HCT116 (cell line): ENCODE measurements at regions not wholly inside any gene's neighbourhood (a gene's known extent, or its start where the extent isn't known, plus 50 kb on each side); places are given as distances from the start of the nearest gene placed in this dataset.

Source experiments
- ATAC-seq: fragments of 200-7000 bp; cut with Tn5 transposase; 2 replicates; pipeline ENCODE4 v1.9.1; 2020; ENCODE audit warnings: mild to moderate bottlenecking, moderate library complexity
- BruUV-seq: library from RNA; stranded (reverse); fragments of 400-500 nt; replicated peaks from 2 replicates; lab custom pipeline; 2021; lab: Mats Ljungman, UMichigan
- CTCF ChIA-PET: fragments of 300-600 bp; sonication (Branson Sonifier 250); formaldehyde crosslinking; loops from one replicate; lab custom pipeline; 2021; ENCODE audit warnings: antibody characterized with exemption; lab: Charles Lee
- POLR2A ChIA-PET: fragments of 300-600, 350-600 bp; sonication (Branson Sonifier 250); formaldehyde crosslinking; loops from one replicate; lab custom pipeline; 2021; ENCODE audit warnings: antibody characterized with exemption; lab: Charles Lee
- RAD21 ChIA-PET, 2 experiments: fragments of 300-600 bp; sonication (Branson Sonifier 250); formaldehyde crosslinking; loops; one replicate each; lab custom pipeline; 2023; ENCODE audit warnings: low total read pairs in 2 of 2; ENCODE audit not compliant: uncharacterized antibody in 2 of 2, unreplicated experiment in 2 of 2, low non-redundant PET in 1 of 2; lab: Charles Lee
- DNase-seq: peaks from one replicate; pipeline ENCODE4 v3.0.0-alpha.2; 2010; ENCODE audit warnings: low read depth, low spot score
- H2AFZ ChIP-seq: fragments of 200-600 bp; shearing (Covaris generic), sonication (generic); 2 replicates; pipeline ENCODE4 v1.6.1; 2017; ENCODE audit warnings: low read depth, mixed run types, mixed read lengths, antibody characterized with exemption, low read length; ENCODE audit not compliant: poor library complexity, severe bottlenecking
- H3K27ac ChIP-seq: 2 replicates; pipeline ENCODE4 v1.5.1; 2012; ENCODE audit warnings: low read depth, low read length
- H3K27me3 ChIP-seq: fragments of 200-600 bp; sonication (generic); 2 replicates; pipeline ENCODE4 v1.6.1; 2016; ENCODE audit warnings: mixed run types, low read length, mixed read lengths; ENCODE audit not compliant: insufficient read depth
- H3K36me3 ChIP-seq, 2 experiments: fragments of 200-500 bp in 1 of 2; fragments of 200-600 bp in 1 of 2; sonication (Bioruptor generic) in 1 of 2; sonication (generic) in 1 of 2; 2 replicates each; pipeline versions ENCODE4 v1.5.1 to v1.6.1; 2014 to 2016; ENCODE audit warnings: low read length in 2 of 2, inconsistent platforms in 1 of 2, mixed read lengths in 1 of 2, mixed run types in 1 of 2; ENCODE audit not compliant: insufficient read depth in 2 of 2, control insufficient read depth in 1 of 2
- H3K4me1 ChIP-seq, 2 experiments: fragments of 200-600 bp in 1 of 2; sonication (generic) in 1 of 2; 2 replicates each; pipeline versions ENCODE4 v1.5.1 to v1.6.1; 2012 to 2017; ENCODE audit warnings: low read length in 2 of 2, inconsistent platforms in 1 of 2, mild to moderate bottlenecking in 1 of 2, mixed read lengths in 1 of 2, mixed run types in 1 of 2, moderate library complexity in 1 of 2; ENCODE audit not compliant: insufficient read depth in 2 of 2, control insufficient read depth in 1 of 2
- H3K4me2 ChIP-seq: fragments of 200-600 bp; sonication (generic); 2 replicates; pipeline ENCODE4 v1.6.1; 2017; ENCODE audit warnings: mixed run types, low read length, mixed read lengths
- H3K4me3 ChIP-seq, 2 experiments: fragments of 200-600 bp in 1 of 2; sonication (generic) in 1 of 2; replicated peaks in 1 of 2; 2 replicates each; pipeline ENCODE4 v1.5.1; 2011 to 2016; ENCODE audit warnings: low read length in 2 of 2, control low read depth in 1 of 2, low read depth in 1 of 2, mild to moderate bottlenecking in 1 of 2, mixed read lengths in 1 of 2, mixed run types in 1 of 2
- H3K79me2 ChIP-seq: fragments of 200-600 bp; sonication (generic); 2 replicates; pipeline ENCODE4 v1.6.1; 2017; ENCODE audit warnings: mild to moderate bottlenecking, mixed run types, low read length, moderate library complexity, mixed read lengths; ENCODE audit not compliant: insufficient read depth
- H3K9ac ChIP-seq: fragments of 200-600 bp; sonication (generic); 2 replicates; pipeline ENCODE4 v1.6.1; 2016; ENCODE audit warnings: low read length, mixed read lengths
- H3K9me2 ChIP-seq: fragments of 200-600 bp; sonication (generic), shearing (Covaris generic); 2 replicates; pipeline ENCODE4 v1.6.1; 2017; ENCODE audit warnings: mixed run types, mild to moderate bottlenecking, moderate library complexity; ENCODE audit not compliant: insufficient read depth
- H3K9me3 ChIP-seq, 2 experiments: fragments of 200-500 bp in 1 of 2; fragments of 200-600 bp in 1 of 2; sonication (Bioruptor generic) in 1 of 2; sonication (generic) in 1 of 2; 2 replicates each; pipeline ENCODE4 v1.6.1; 2014 to 2017; ENCODE audit warnings: low read length in 2 of 2, mixed read lengths in 2 of 2, inconsistent platforms in 1 of 2, low read depth in 1 of 2, mild to moderate bottlenecking in 1 of 2, mixed run types in 1 of 2, moderate library complexity in 1 of 2; ENCODE audit not compliant: control insufficient read depth in 1 of 2, insufficient read depth in 1 of 2
- H4K20me1 ChIP-seq: fragments of 200-600 bp; sonication (generic), shearing (Covaris generic); 2 replicates; pipeline ENCODE4 v1.6.1; 2017; ENCODE audit warnings: mixed run types, mild to moderate bottlenecking, moderate library complexity; ENCODE audit not compliant: insufficient read depth
- EGR1 ChIP-seq: IDR thresholded peaks from 2 replicates; pipeline ENCODE4 v1.6.1; 2012; ENCODE audit warnings: low read depth
- ELF1 ChIP-seq: IDR thresholded peaks from 2 replicates; pipeline ENCODE4 v1.6.1; 2012; ENCODE audit warnings: low read depth, borderline replicate concordance
- FOSL1 ChIP-seq: IDR thresholded peaks from 2 replicates; pipeline ENCODE4 v1.6.1; 2012; ENCODE audit warnings: low read depth
- JUND ChIP-seq: IDR thresholded peaks from 2 replicates; pipeline ENCODE4 v1.6.1; 2012
- POLR2A ChIP-seq: IDR thresholded peaks from 2 replicates; pipeline ENCODE4 v1.7.0; 2011; ENCODE audit warnings: borderline replicate concordance; ENCODE audit not compliant: insufficient read depth, insufficient read length; ENCODE audit errors: extremely low read depth
- SIN3A ChIP-seq: IDR thresholded peaks from 2 replicates; pipeline ENCODE4 v1.6.1; 2012; ENCODE audit warnings: low read depth
- SP1 ChIP-seq: IDR thresholded peaks from 2 replicates; pipeline ENCODE4 v1.6.1; 2012; ENCODE audit warnings: low read depth
- SRF ChIP-seq: IDR thresholded peaks from 2 replicates; pipeline ENCODE4 v1.6.1; 2012; ENCODE audit warnings: low read depth
- TCF7L2 ChIP-seq: IDR thresholded peaks from 2 replicates; pipeline ENCODE4 v1.7.0; 2011; ENCODE audit warnings: borderline replicate concordance, inconsistent platforms; ENCODE audit not compliant: insufficient read depth, insufficient read length; ENCODE audit errors: extremely low read depth
- intact Hi-C: fragments of 100-400 bp; cut with micrococcal nuclease; formaldehyde crosslinking; loops from 2 replicates; pipeline ENCODE4 v1.10.0; 2022
- TF ChIP-seq, protein P1 (sequence below): IDR thresholded peaks from 2 replicates; pipeline ENCODE4 v1.6.1; 2012; ENCODE audit warnings: low read depth
- TF ChIP-seq, protein P2 (sequence below): IDR thresholded peaks from 2 replicates; pipeline ENCODE4 v1.6.1; 2011; ENCODE audit warnings: mild to moderate bottlenecking, low read length, moderate library complexity; ENCODE audit not compliant: insufficient replicate concordance; ENCODE audit errors: extremely low read depth

DNA sequence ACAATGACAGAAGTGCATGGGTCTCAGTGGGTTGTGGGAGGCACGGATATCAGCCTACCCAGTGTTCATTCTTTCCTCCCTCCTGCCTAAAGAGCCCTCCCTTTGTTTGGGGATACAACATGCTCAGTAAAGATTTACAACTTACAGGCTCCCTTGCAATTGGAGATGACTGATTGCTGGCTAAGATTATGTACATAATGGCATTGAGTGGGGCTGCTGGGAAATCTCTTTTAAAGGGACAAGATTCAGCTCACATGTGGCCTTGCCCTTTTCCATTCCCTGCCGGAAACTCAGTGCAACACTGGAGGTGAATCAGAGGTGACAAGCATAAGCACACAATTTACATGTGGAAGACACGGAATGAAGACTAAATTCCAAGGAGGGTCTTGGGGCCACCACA is 83.7 kb upstream of the CHRM3 start:
- intact Hi-C loops = no loop called here
- no peak overlapping the region for H3K4me3 ChIP-seq
- POLR2A ChIA-PET = no interaction called here
- no peak overlapping the region for H3K27ac ChIP-seq
- H3K9me3 ChIP-seq = peaks cover 4 to 10% of the 10 kb centered on the region in 2 experiments; a peak in 1 of 4 replicates
- CTCF ChIA-PET = no interaction called here
- no peak for ATAC-seq
- H3K9me2 ChIP-seq = no peaks in the 10 kb centered on the region
- no peak overlapping the region for H2AFZ ChIP-seq
- H3K9ac ChIP-seq = no peak overlapping the region
- DNase-seq = no peak
- no peaks in the 10 kb centered on the region for H3K79me2 ChIP-seq
- no peaks in the 10 kb centered on the region for H4K20me1 ChIP-seq
- BruUV-seq = no TSS peak
- TF ChIP-seq SRF (no peak), TCF7L2 (no peak), EGR1 (no peak), JUND (no peak), FOSL1 (no peak), POLR2A (no peak)
- RAD21 ChIA-PET = no interaction called here
- H3K4me2 ChIP-seq = no peak overlapping the region
- H3K4me1 ChIP-seq = no peaks in the 10 kb centered on the region
- no peaks in the 10 kb centered on the region for H3K27me3 ChIP-seq
- no peaks in the 10 kb centered on the region for H3K36me3 ChIP-seq

DNA sequence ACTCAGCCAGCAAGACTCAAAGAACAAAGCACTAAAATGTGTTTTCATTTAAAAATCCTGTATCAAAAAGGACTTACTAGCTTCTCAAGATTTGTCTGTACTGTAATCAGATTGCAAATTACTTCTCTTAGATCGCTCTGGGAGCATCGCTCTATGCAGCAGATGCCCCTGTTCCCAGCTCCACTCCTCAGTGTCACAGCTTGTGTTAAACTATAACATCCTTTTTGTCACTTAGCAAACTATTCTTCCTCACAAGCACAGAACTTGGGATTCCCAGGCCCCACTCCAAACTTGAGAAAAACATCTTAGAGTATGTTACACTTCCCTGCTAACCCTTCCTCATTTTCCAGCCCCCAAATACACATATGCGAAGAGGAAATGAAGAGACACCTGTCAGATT is 85.1 kb upstream of the CHRM3 start:
- TF ChIP-seq ELF1 (no peak), TCF7L2 (no peak), SIN3A (no peak), SP1 (no peak), SRF (no peak)
- TF ChIP-seq, protein P1, sequence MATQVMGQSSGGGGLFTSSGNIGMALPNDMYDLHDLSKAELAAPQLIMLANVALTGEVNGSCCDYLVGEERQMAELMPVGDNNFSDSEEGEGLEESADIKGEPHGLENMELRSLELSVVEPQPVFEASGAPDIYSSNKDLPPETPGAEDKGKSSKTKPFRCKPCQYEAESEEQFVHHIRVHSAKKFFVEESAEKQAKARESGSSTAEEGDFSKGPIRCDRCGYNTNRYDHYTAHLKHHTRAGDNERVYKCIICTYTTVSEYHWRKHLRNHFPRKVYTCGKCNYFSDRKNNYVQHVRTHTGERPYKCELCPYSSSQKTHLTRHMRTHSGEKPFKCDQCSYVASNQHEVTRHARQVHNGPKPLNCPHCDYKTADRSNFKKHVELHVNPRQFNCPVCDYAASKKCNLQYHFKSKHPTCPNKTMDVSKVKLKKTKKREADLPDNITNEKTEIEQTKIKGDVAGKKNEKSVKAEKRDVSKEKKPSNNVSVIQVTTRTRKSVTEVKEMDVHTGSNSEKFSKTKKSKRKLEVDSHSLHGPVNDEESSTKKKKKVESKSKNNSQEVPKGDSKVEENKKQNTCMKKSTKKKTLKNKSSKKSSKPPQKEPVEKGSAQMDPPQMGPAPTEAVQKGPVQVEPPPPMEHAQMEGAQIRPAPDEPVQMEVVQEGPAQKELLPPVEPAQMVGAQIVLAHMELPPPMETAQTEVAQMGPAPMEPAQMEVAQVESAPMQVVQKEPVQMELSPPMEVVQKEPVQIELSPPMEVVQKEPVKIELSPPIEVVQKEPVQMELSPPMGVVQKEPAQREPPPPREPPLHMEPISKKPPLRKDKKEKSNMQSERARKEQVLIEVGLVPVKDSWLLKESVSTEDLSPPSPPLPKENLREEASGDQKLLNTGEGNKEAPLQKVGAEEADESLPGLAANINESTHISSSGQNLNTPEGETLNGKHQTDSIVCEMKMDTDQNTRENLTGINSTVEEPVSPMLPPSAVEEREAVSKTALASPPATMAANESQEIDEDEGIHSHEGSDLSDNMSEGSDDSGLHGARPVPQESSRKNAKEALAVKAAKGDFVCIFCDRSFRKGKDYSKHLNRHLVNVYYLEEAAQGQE = no peak
- TF ChIP-seq, protein P2, sequence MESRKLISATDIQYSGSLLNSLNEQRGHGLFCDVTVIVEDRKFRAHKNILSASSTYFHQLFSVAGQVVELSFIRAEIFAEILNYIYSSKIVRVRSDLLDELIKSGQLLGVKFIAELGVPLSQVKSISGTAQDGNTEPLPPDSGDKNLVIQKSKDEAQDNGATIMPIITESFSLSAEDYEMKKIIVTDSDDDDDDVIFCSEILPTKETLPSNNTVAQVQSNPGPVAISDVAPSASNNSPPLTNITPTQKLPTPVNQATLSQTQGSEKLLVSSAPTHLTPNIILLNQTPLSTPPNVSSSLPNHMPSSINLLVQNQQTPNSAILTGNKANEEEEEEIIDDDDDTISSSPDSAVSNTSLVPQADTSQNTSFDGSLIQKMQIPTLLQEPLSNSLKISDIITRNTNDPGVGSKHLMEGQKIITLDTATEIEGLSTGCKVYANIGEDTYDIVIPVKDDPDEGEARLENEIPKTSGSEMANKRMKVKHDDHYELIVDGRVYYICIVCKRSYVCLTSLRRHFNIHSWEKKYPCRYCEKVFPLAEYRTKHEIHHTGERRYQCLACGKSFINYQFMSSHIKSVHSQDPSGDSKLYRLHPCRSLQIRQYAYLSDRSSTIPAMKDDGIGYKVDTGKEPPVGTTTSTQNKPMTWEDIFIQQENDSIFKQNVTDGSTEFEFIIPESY = no peak
- intact Hi-C loops = no loop called here
- no peaks in the 10 kb centered on the region for H3K4me1 ChIP-seq

More for the DNA sequence above, 85.1 kb upstream of the CHRM3 start:
- Histone ChIP-seq H4K20me1 (no peaks in the 10 kb centered on the region), H3K36me3 (no peaks in the 10 kb centered on the region), H3K9me2 (no peaks in the 10 kb centered on the region), H3K27me3 (no peaks in the 10 kb centered on the region), H3K4me3 (no peak overlapping the region), H3K9me3 (peaks cover 4 to 10% of the 10 kb centered on the region in 2 experiments; a peak in 1 of 4 replicates), H3K9ac (no peak overlapping the region), H3K4me2 (no peak overlapping the region), H3K27ac (no peak overlapping the region), H3K79me2 (no peaks in the 10 kb centered on the region), H2AFZ (no peak overlapping the region)
- ChIA-PET CTCF (no interaction called here), RAD21 (no interaction called here), POLR2A (no interaction called here)
- BruUV-seq = no TSS peak
- no peak for ATAC-seq
- DNase-seq = no peak
